SH-SY5Y (cell line): ENCODE measurements at regions not wholly inside any gene's neighbourhood (a gene's known extent, or its start where the extent isn't known, plus 50 kb on each side); places are given as distances from the start of the nearest gene placed in this dataset.

Experiments
- GATA2 ChIP-seq: IDR thresholded peaks from 2 replicates; pipeline ENCODE4 v1.6.1; 2011; ENCODE audit warnings: mild to moderate bottlenecking, low read depth, low read length
- GATA3 ChIP-seq: IDR thresholded peaks from 2 replicates; pipeline ENCODE4 v1.6.1; 2011; ENCODE audit warnings: low read depth, mild to moderate bottlenecking, low read length, moderate library complexity

- TF ChIP-seq GATA2 (no peak), GATA3 (no peak)
Measured at GRCh38 chr2:155872396-155872795, 460.1 kb downstream of the NR4A2 start.
